GM19193 (cell line): ENCODE measurements at regions not wholly inside any gene's neighbourhood (a gene's known extent, or its start where the extent isn't known, plus 50 kb on each side); places are given as distances from the start of the nearest gene placed in this dataset.

Source experiments
- POLR2A ChIP-seq: IDR thresholded peaks from 4 replicates; pipeline ENCODE4 v1.6.1; 2011; ENCODE audit not compliant: insufficient read depth, insufficient read length; ENCODE audit errors: extremely low read depth

DNA sequence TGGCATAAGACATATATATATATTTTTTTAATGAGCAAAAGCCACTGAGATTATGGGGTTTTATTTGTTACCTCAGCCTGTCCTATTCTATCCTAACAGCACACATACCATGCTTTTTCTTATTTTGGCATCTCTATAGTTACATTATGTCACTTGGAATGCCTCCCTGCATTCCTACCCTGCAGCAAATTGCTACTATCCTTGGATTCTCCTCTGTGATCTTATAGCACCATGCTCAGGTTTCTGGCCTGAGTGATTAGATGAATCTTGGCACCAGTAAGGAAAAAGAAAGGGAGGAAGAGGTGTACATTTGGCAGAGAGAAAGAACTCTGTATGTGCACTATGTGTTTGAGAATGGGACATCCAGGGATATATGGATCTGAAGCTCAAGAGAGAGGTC lies 86.3 kb upstream of the PELI1 start:
- no peak for TF ChIP-seq POLR2A

DNA sequence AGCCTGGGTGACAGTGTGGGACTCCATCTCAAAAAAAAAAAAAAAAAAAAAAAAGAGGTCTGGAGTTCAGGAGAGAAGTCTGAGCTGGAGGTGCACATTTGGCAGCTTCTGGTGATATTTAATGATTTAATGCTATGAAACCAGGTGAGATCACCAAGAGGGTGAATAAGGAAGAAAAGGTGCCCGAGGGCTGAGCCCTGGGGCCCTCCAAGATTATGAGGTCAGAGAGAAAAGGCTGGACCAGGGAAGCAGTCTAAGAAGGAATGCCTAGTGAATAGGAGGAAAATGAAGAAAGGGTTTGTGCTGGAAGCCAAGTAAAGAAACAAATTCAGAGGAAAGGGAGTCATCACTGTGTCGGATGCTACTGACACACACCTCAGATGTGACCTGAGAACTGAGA lies 88.0 kb upstream of the PELI1 start:
- no peak for TF ChIP-seq POLR2A

DNA sequence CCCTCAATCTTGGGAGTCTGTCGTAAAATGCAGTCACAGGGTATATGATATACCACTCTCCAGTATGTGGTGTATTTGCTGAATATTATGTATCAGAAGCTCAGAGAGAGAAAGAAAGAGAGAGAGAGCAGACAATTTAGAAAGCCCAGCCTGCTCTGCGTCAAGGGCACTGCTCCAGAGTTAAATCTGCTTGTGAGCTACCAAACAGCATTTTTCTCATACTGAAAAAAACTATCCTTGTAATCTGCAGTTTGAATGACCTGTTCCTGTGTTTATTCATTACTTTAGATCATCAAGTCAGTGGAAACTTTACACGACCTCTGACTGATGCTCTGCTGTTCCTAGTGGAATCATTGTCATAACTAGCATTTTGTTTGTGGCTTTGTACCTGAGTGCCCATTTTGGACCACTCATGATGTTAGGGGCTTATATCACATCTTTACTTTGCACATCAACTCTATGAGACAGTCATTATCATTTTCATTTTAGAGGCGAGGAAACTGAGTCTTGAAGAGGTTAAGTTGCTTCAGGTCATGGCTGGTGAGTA lies 89.2 kb upstream of the PELI1 start:
- no peak for TF ChIP-seq POLR2A

DNA sequence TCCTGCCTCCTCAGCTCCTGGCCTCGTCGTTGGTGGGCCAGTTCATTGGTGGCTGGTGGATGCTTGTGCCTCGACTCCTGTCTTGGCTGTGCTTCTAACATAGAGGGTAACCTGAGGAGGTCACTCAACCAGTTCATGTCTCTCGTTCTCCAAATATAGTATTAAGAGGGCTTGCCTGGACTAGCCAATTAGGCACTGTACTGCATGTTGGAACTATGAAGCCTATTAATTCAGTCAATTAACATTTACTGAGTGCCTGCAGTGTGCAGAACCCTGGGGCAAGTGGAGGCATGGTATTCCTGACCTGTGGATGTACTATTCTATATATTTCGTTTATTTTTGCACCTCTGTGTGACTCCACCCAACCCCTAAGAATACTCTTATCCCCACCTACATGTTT lies 89.9 kb upstream of the PELI1 start:
- TF ChIP-seq POLR2A = no peak

DNA sequence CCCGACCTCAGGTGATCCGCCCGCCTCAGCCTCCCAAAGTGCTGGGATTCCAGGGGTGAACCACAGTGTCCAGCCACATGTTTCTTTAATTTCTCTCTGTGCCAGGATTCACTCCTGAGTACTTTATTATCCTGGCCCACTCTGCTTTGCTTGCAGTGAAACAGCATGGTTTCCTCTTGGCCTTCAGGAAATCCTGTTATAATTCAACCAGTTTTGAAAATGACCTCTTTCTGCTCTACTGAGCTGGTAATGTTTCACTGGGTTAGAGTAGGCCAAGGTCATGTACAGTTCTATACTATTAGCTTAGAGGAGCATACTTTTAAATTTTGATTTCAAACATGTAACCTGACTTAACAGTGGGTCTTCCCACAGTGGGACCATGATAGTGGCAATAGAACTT lies 90.6 kb upstream of the PELI1 start:
- TF ChIP-seq POLR2A = no peak

DNA sequence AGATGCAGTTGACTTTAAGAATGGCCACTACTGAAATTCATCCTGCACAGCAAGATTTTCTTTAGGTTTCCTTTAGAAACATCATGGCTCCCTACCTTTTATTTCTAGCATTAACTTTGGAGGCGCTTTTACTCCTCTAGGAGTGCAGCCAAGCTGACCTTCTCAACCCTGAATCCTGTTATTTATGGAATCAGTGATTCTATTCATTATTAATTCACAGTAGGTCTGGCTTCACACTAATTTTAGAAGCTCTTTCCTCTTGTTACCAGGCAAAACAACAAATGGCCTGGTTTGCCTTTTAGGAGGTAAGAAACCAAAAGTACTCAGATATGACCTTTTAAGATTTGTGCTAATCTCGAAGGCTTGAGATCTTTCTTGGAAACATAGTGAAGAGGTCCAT lies 93.0 kb upstream of the PELI1 start:
- no peak for TF ChIP-seq POLR2A

DNA sequence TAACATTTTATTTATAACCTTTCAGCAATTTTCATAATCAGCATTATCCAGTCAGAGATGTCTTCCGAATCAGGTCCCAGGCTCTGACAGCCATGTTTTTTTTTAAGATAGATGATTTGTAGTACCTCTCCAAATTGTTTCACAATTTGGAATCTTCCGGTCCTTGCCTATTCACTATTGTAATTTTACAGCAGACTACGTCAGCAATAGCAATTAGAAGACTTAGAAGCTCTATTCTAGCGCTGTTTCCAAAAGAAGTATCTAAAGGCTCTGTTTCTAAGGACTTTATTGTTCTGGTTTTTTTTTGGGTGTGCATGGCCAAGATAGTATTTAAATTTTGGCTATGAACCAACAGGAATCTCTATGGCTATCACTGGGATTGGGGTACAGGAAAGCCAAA lies 94.6 kb upstream of the PELI1 start:
- TF ChIP-seq POLR2A = no peak

DNA sequence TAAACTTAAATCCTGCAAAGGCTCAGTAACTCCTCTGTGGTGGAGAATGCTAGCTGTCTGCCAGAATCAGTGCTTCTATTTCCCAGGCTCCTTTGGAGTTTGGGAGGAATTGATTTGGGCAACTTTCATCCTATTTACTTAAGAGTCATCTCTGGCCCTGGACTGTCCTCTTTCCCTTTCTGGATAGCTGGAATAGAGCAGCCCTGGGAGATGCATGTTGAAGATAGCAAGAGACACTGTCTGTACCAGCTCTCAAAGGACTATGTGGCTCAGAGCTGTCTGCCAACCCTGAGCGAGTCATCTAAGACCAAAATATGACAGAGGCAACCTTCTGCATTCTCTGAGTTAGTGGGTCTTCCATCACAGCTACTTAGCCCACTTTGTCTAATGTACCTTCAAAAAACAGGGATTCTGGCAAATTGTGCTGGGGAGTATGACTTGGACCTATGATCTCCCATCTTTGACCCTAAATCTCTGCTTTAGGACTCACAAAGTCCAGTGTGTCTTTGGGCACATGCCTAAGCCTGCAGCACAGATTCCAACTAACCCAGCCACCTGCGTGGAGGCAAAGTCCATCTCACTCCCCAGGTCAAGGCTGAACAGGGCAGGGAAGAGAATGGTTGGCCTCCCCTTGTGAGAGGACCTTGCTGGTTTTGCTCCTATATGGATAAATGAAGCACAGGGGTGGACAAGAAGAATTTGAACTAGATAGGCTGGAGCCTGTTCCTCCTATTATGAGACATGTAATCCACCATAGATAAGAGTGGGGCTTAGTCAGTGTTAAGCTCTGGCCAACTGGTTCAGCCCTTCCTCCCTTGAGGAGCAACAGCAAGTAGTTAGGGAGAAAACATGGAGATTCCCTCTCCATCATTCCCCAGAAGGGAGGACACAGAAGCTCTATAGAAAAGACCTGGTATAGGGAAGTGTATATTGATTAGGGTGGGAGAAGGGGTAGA lies 99.1 kb upstream of the PELI1 start:
- TF ChIP-seq POLR2A = no peak

DNA sequence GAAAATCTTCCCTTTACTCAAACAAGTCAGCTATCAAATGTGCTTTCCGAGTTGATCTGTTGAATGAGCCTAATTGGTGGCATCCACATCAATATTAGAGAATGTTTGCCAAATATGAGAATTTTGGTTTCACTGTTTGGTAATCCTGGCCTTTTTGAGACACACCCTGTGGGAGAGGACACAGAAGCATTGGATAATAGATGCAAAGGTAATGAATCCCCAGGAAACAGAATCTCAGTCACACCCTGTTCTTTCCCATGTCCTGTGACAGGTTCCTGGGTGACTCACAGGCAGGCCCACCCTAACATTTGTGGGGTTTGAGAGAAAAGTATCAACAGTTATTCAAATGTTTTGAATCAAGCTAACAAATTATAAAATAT lies 99.8 kb upstream of the PELI1 start:
- no peak for TF ChIP-seq POLR2A

DNA sequence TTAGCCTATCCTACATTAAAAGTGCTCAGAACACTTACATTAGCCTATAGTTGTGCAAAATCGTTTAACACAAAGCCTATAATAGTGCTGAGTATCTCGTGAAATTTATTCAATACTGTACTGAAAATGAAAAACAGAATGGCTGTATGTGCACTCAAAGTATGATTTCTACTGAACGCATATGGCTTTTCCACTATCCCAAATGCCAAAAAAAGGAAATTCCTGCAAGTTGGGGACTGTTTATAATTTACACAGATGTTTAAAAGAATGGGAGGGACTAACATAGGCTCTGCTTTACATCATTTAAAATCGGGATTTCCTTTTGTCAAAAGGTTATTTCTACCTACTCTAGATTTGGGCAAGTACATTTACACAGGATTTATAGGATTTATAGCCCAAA lies 101.4 kb upstream of the PELI1 start:
- TF ChIP-seq POLR2A = no peak

DNA sequence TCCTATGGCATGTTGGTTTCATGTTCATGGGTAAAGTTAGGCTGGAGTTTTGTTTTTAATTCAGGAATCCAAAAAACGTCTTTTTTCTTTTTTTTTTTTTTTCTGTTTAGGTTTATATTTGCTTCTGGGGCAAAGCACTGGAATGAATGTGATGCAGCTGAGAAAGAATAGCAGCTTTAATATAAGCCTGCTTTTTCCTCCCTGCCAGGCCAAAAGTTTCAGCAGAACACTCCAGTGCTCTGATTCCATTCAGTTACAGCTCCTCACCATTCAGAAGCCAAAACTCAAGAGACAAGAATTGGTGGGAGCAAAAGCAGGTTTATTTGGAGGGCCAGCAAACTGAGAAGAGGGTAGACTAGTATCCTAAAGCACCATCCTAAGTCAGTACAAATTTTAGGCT lies 102.7 kb upstream of the PELI1 start:
- no peak for TF ChIP-seq POLR2A

DNA sequence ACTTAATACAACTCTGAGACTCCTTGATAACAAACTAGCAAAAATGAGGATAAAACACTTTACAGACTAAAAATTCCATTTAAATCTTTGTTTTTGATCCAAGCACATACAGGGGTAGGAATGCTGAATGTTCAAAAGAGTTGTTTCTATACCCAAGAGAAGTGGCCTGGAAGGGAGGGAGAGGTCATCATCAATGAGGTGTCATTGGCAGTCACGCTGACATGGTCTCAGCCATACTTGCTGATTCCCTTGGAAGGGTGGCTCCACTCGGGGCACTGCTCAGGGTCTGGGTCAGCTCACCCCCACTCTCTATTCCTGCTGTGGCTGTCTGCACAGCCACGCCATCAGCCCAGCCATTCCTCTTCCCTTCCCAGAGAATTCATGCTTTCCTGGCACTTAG lies 105.2 kb upstream of the PELI1 start:
- TF ChIP-seq POLR2A = no peak

DNA sequence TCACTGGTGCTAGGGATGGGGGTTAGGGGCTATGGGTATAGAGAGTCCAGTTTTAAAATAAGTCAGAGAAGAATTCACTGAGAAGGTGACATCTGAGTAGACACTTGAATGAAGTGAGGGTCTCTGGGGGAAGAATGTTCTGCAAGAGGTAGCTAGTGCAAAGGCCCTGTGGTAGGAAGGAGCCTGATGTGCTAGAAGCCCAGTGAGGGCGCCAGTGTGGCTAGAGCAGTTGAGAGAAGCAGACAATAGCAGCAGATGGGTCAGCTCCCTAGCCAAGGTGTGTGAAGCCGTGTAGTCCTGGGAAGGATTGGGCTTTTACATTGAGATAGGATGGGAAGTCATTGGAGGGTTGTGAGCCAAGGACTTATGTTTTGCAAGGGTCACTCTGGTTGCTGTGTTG lies 105.8 kb upstream of the PELI1 start:
- no peak for TF ChIP-seq POLR2A

DNA sequence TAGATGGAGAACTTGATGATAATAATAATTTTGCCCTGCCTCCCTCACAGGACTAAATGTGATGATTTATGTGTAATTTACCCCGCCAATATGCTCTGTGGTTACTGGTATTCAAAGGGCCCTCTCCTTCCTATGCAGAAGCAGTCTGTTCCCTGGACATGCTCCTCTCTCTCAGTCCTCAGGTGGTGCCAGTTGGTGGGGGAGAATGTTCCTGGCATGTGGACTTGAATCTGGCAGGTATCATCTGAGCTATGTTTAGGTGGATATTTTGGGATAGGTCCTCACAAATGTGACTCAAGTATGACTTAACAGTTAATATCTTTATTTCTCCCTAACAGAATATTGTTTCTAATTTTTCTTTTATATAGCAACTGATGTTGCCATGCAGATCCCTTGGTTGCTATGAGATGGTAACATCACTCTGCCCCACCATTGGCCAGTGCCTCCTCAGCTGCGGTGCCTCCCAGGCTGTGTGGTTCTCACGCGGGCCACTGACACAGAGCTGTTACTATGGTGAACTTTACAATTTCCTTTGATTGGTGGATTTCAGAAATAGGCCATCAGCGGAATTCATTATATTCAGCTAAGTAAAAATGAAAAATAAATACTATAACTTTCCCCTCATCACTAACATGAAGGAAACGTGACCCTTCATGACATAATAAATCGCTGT lies 106.7 kb upstream of the PELI1 start:
- no peak for TF ChIP-seq POLR2A

DNA sequence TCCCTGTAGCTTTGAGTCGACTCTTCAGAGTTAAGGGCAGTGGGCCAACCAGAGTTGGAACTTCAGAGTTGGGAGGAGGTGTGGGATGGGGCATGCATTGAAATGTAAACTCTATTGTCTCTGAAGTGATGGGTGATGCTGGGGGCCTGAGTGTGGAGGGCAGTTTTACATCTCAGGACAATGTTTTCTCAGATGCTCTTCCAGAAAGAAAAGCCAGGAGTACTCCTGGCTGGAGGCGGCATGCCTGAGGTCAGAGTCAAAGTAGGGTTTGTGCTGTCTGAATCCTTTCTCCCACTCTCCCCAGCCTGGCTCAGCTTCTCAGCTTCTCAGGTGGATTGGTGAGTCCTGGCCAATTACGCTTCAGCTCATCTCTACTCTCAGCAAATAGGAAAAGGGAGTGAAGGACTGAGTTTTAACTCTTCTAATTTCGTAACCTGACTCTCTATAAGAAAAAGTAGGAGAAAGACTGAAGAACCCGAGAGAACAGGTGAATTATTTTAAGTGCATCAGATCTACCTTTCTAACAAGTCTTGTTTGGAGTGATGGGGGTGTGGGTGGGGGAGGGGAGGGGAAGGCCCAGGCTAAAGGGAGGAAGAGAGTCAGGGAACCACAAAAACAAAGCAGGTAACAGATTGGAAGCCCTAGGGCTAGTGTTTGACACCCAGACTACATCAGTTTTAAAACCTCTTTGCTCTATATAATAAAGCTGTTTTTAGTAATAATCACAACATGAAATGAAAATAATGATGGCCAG lies 107.5 kb upstream of the PELI1 start:
- no peak for TF ChIP-seq POLR2A
